Adipocyte (in vitro differentiated cells): ENCODE measurements at regions not wholly inside any gene's neighbourhood (a gene's known extent, or its start where the extent isn't known, plus 50 kb on each side); places are given as distances from the start of the nearest gene placed in this dataset.

Source experiments
- DNase-seq: peaks from one replicate; pipeline ENCODE4 v3.0.0-alpha.2; 2015; ENCODE audit warnings: low read depth
- H3K27me3 ChIP-seq: replicated peaks from 2 replicates; pipeline ENCODE4 v1.7.0; 2013; ENCODE audit warnings: mild to moderate bottlenecking, low read length, moderate library complexity; ENCODE audit not compliant: control insufficient read depth, insufficient read depth
- H3K36me3 ChIP-seq: 2 replicates; pipeline ENCODE4 v1.7.0; 2013; ENCODE audit warnings: low read length, mild to moderate bottlenecking, moderate library complexity; ENCODE audit not compliant: control insufficient read depth, insufficient read depth, severe bottlenecking
- H3K4me1 ChIP-seq: 2 replicates; pipeline ENCODE4 v1.7.0; 2013; ENCODE audit warnings: mild to moderate bottlenecking, low read length, moderate library complexity; ENCODE audit not compliant: control insufficient read depth, insufficient read depth
- H3K4me3 ChIP-seq: 2 replicates; pipeline ENCODE4 v1.7.0; 2013; ENCODE audit warnings: mild to moderate bottlenecking, low read length, moderate library complexity
- H3K9ac ChIP-seq: 2 replicates; pipeline ENCODE4 v1.7.0; 2013; ENCODE audit warnings: mild to moderate bottlenecking, low read length, moderate library complexity
- H3K9me3 ChIP-seq: 2 replicates; pipeline ENCODE4 v1.7.0; 2013; ENCODE audit warnings: mild to moderate bottlenecking, low read length, moderate library complexity; ENCODE audit not compliant: control insufficient read depth

DNA sequence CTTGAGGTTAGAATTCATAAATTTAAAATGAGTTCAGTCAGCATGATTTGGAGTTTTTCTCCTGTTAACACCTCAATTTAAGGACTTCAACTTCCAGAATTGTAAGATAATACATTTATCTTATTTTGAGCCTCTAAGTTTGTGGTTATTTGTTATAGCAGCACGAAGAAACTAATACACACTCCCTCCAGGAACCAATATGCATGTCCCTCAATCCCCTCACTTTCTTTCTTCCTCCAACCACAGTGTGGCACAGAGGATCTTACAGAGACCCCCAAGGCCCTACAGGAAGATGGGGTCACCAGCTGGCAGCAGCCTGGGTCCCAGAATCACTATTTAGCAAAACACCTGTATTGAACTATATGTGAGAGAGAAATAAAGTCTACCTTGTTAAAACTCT is 242.0 kb downstream of the RAD51AP2 start:
- Histone ChIP-seq H3K36me3 (no peaks in the 10 kb centered on the region), H3K9me3 (no peaks in the 10 kb centered on the region), H3K4me1 (no peaks in the 10 kb centered on the region), H3K9ac (no peak overlapping the region), H3K4me3 (no peak overlapping the region), H3K27me3 (no peaks in the 10 kb centered on the region)
- no peak for DNase-seq

DNA sequence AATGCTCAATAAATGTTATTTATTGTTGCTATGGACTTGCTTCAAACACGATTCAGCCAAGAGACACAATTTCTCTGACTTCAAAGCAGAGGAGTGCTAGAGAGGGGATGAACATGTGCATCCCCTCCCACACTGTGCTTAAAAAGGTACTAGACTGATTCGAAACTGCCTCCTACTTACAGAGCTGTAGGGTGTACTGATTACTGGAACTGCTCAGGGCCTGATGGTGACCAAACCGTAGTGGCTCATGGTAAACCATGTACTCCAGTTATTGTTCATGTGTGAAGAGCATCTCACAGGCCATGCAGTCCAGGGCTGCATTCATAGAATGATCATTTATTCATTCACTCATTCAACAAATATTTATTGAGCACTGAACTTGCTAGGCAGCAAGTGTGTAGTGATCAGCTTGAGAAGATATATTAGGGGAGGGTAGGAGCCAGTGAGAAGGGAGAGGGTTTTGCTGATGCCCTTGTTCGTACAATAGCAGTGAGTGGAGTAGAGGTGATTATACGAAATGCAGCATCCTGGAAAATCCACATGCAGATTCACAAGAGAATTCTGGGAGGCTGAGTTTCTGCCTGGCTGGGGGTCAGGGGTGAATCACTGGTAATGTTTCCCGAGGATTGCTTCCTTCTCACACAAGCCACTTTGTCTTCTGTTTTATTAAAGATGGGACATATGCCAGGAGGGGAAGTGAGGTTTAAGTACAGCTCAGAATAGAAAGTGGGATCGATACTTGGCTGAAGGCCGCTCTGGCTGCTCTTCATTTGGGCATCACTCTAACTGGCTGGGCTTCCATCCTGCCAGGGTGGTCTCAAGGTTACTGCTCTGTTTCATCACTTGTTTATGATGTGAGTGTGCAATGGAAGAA is 245.4 kb downstream of the RAD51AP2 start:
- Histone ChIP-seq H3K36me3 (no peaks in the 10 kb centered on the region), H3K9me3 (no peaks in the 10 kb centered on the region), H3K4me3 (no peak overlapping the region), H3K4me1 (no peaks in the 10 kb centered on the region), H3K27me3 (no peaks in the 10 kb centered on the region), H3K9ac (no peak overlapping the region)
- no peak for DNase-seq

DNA sequence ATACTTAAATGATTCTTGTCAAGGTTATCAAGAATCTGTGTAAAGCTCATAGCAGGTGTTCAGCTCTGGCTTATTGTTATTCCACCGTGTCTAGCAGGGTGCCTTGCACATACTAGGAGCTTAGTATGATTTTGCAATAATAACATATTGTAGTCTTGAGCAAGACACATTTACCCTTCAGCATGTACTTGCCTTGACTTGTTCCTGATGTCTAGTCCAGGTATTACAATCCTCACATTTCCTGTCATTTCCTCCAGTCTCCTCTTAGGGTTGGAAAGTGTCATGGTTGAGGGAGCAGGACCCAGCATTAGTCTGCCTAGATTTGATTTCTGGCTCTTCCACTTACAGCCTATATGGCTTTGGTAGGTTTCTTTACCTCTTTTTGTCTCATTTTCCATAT is 246.1 kb downstream of the RAD51AP2 start:
- no peak overlapping the region for H3K4me3 ChIP-seq
- H3K9me3 ChIP-seq, result no peaks in the 10 kb centered on the region
- no peaks in the 10 kb centered on the region for H3K4me1 ChIP-seq
- DNase-seq, result no peak
- no peaks in the 10 kb centered on the region for H3K27me3 ChIP-seq
- H3K9ac ChIP-seq, result no peak overlapping the region
- no peaks in the 10 kb centered on the region for H3K36me3 ChIP-seq

DNA sequence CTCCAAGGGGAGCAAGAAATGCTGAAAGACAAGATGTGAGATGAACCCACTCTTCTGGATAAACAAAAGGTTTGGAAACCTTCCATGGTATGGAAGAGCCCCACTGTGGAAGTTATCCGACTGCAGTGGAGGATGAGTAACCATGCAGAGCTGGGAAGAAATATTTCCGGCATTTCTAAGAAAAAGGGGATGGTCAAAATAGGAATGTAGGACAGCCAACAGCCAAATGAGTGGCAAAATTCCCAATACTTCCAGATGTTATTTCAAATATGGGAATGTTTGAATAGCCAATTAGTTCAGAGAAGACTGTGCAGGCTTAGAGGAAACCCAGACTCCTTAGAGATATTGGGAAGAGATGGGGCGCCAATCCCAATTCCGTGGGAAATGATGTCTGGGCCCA is 246.8 kb downstream of the RAD51AP2 start:
- Histone ChIP-seq H3K36me3 (no peaks in the 10 kb centered on the region), H3K4me1 (no peaks in the 10 kb centered on the region), H3K9me3 (no peaks in the 10 kb centered on the region), H3K27me3 (no peaks in the 10 kb centered on the region), H3K4me3 (no peak overlapping the region), H3K9ac (no peak overlapping the region)
- DNase-seq, result peak; percentile 12

DNA sequence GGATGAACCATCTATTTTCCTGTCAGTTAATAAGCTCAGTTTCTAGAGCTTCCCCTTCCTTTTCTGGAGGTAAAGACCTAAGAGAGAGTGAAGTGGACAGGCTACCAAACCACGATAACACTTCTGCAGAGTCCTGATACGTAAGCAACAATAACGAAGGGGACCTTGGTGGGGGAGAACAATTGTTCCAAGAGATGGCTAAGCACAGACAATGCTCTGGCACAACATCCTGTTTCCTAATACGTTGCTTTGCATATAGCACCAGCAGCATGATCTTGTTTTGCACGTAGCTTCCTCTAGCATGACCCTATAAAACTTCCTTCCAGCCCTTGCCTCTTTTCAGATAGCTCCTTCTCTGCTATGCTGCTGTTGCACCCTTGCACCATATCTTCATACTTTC is 247.3 kb downstream of the RAD51AP2 start:
- Histone ChIP-seq H3K4me3 (no peak overlapping the region), H3K9ac (no peak overlapping the region), H3K27me3 (no peaks in the 10 kb centered on the region), H3K4me1 (no peaks in the 10 kb centered on the region), H3K36me3 (no peaks in the 10 kb centered on the region), H3K9me3 (no peaks in the 10 kb centered on the region)
- DNase-seq, result no peak

DNA sequence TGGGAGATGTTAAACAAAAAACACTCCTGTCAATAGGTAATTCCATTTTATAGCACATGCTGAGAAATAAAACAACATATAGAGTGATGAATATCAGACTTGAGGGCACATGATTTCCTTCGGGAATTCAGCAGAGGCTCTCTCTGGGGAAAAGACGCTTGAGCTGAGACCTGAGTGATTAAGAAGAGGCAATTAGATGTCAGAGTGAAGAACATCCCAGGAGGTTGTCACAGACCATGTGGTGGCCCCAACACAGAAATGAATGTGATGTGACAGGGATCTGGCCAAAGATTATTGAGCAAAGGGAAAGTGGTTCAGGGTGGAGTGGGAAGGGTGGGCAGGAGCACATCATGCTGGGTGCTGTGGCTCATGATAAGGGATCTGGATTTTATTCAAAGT is 254.7 kb downstream of the RAD51AP2 start:
- DNase-seq, result no peak
- Histone ChIP-seq H3K36me3 (no peaks in the 10 kb centered on the region), H3K9ac (no peak overlapping the region), H3K4me3 (no peak overlapping the region), H3K4me1 (no peaks in the 10 kb centered on the region), H3K9me3 (no peaks in the 10 kb centered on the region), H3K27me3 (no peaks in the 10 kb centered on the region)

DNA sequence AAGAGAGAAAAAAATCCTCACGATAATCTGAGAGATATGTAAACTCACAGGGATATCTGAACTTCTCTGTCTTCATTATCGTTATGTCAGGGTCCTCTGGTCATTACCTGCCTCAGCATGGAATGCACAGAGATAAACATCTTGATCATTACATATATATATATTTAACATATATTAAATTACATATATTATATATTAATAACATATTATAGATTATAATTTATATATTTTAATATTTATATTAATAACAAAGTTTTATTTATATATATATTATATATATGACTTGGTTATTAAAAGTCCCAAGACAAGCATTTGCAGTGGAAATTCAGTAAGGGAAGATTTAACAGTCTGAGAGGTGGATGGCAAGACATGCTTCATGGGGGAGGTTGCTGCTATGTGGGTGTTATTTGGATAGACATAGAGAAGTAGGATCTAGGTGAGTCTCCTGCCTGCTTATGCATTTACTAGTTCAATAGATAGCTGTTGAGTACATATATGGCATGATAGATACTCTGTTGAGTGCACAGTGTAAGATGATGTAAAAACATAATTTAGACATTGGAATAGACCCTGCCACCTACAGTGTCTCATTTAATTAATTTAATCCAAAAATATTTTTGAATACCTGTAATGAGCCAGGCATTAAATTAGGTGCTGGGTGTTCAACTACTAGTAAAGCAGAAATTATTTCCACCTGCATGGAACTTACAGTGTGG is 255.2 kb downstream of the RAD51AP2 start:
- no peaks in the 10 kb centered on the region for H3K36me3 ChIP-seq
- H3K4me3 ChIP-seq, result no peak overlapping the region
- no peak overlapping the region for H3K9ac ChIP-seq
- H3K27me3 ChIP-seq, result no peaks in the 10 kb centered on the region
- no peaks in the 10 kb centered on the region for H3K4me1 ChIP-seq
- DNase-seq, result no peak
- no peaks in the 10 kb centered on the region for H3K9me3 ChIP-seq

DNA sequence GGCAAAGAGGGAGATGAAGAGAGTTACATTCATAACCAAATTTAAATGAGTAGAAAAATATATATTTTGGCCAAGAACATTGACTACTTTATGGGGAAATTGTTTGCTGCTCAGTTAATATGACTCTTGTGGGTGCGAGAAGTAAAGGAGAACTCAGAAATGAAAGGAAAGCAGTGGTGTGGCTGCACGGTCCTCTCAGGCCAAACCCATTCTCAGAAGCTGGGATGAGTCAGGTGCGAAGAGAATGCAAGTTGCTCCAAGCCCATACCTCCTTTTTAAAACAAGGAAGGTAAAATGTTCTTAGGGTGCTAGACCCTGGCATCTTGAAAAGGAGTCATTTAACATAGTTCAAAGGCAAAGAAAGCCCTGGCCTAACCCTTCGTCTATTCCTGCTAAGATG is 258.6 kb downstream of the RAD51AP2 start:
- Histone ChIP-seq H3K9ac (no peak overlapping the region), H3K9me3 (no peaks in the 10 kb centered on the region), H3K4me1 (peaks cover 9% of the 10 kb centered on the region), H3K27me3 (no peaks in the 10 kb centered on the region), H3K4me3 (no peak overlapping the region), H3K36me3 (no peaks in the 10 kb centered on the region)
- DNase-seq, result no peak

DNA sequence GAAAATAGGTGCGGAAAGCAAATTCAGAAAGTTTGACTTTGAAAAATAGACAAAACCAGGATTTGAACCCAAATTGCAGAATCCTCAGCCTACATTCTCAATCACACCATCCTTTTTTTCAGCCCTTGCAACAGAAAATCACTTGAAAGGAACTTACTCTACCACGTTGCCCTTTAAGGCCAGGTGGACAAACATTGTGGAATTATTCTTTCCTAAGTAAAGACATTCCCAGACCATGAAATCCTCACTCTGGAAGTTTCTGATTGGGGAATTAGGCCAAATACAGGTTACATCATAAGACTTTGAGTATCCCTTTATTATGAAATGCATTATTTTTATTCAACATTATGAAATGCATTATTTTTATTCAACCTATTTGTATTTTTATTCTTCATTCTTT is 259.4 kb downstream of the RAD51AP2 start:
- DNase-seq, result no peak
- H3K4me3 ChIP-seq, result no peak overlapping the region
- H3K36me3 ChIP-seq, result no peaks in the 10 kb centered on the region
- H3K27me3 ChIP-seq, result no peaks in the 10 kb centered on the region
- H3K4me1 ChIP-seq, result peaks cover 9% of the 10 kb centered on the region
- H3K9ac ChIP-seq, result no peak overlapping the region
- H3K9me3 ChIP-seq, result no peaks in the 10 kb centered on the region

DNA sequence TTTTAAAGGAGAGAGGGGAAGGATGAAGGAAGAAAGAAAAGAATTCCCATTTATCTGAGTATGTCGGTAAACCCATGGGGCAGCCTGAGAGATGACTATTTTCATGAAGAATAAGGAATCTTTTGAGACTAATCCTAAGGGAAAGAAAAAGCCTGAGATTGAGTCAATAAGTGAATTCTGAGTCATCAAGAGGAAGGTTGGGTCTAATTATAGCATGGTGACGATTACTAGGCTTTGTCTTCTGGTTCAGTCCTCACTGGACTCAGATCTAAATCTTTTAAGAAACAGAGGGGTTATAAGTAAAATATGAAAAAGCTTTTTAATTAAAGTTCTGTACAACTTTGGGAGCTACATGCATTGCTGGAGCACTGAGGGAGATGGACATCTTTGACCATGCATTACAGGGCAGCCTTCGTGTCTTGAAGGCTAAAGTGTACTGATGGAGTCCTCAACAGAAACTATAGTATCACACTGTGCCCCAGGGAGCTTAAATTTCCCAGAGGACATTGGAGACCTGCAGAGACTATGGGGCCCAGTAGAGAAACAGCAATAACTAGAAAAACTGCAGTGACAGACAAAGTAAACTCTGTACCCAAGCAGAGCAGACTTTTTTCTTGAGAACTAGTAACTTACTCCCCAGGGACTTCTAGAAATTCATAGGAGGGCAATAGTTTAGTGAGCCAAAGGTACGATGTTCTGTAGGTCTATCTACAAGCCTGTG is 260.9 kb downstream of the RAD51AP2 start:
- Histone ChIP-seq H3K9ac (no peak overlapping the region), H3K27me3 (no peaks in the 10 kb centered on the region), H3K36me3 (no peaks in the 10 kb centered on the region), H3K9me3 (no peaks in the 10 kb centered on the region), H3K4me3 (no peak overlapping the region), H3K4me1 (peaks cover 9% of the 10 kb centered on the region)
- DNase-seq, result peak; percentile 37

DNA sequence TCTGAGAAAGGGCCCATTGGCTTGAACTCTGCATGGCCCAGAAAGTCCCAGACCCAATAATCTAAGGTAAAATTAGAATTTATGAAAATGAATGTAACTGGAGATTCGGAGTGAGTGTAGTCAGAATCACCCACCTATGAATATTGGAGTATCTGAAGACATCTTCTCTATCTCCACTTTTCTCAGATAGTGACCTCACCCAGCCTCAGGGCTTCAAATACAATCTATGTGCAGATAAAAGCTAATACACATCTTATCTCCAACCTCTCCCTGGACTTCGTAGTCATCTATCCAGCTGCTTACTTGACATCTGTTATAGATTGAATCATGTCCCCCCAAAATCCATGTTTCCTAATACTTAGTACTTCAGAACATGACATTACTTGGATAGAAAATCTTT is 263.2 kb downstream of the RAD51AP2 start:
- Histone ChIP-seq H3K9me3 (no peaks in the 10 kb centered on the region), H3K27me3 (no peaks in the 10 kb centered on the region), H3K4me1 (peaks cover 9% of the 10 kb centered on the region), H3K9ac (no peak overlapping the region), H3K4me3 (no peak overlapping the region), H3K36me3 (no peaks in the 10 kb centered on the region)
- DNase-seq, result no peak
